Activated CD4-positive, alpha-beta T cell treated with anti-CD3 and anti-CD28 coated beads for 36 hours (primary cell): ENCODE measurements at regions not wholly inside any gene's neighbourhood (a gene's known extent, or its start where the extent isn't known, plus 50 kb on each side); places are given as distances from the start of the nearest gene placed in this dataset.

Experiments used
- ATAC-seq: fragments of 200-7000 bp; cut with Tn5 transposase; one replicate; pipeline ENCODE4 v1.10.0; 2021; ENCODE audit warnings: mild to moderate bottlenecking, moderate library complexity
- CTCF ChIA-PET: fragments of 350-600 bp; sonication (Branson Sonifier 250); formaldehyde crosslinking; loops from one replicate; lab custom pipeline; 2021; ENCODE audit warnings: antibody characterized with exemption; lab: Charles Lee
- POLR2A ChIA-PET: fragments of 350-600 bp; sonication (Branson Sonifier 250); formaldehyde crosslinking; loops from one replicate; lab custom pipeline; 2021; ENCODE audit warnings: antibody characterized with exemption, inconsistent platforms; lab: Charles Lee
- DNase-seq: peaks from one replicate; pipeline ENCODE4 v3.0.0-alpha.2; 2020
- H3K27ac Mint-ChIP-seq: one replicate; pipeline ENCODE4 v1.8.0; 2021; ENCODE audit warnings: mixed read lengths
- H3K27me3 Mint-ChIP-seq: one replicate; pipeline ENCODE4 v1.8.0; 2021; ENCODE audit warnings: mixed read lengths
- H3K36me3 Mint-ChIP-seq: one replicate; pipeline ENCODE4 v1.8.0; 2021; ENCODE audit warnings: low read depth, mixed read lengths
- H3K4me1 Mint-ChIP-seq: one replicate; pipeline ENCODE4 v1.8.0; 2021; ENCODE audit warnings: mixed read lengths
- H3K4me3 Mint-ChIP-seq: one replicate; pipeline ENCODE4 v1.8.0; 2021; ENCODE audit warnings: mild to moderate bottlenecking, moderate library complexity, mixed read lengths
- H3K9me3 Mint-ChIP-seq: one replicate; pipeline ENCODE4 v1.8.0; 2021; ENCODE audit warnings: low read depth, mixed read lengths
- intact Hi-C, 2 experiments: fragments of 100-400 bp; cut with DNase I in 1 of 2; cut with micrococcal nuclease in 1 of 2; formaldehyde crosslinking; loops; one replicate each; pipeline versions ENCODE4 v1.14.2 to v1.15.1; 2022 to 2024; cut with DNase I, micrococcal nuclease

GRCh38 chr6:148269386-148269785, 73.3 kb upstream of the SASH1 start:
- no peak for DNase-seq
- H3K4me1 Mint-ChIP-seq, result no peaks in the 10 kb centered on the region
- H3K27ac Mint-ChIP-seq, result no peak overlapping the region
- intact Hi-C loops, result no loop called here
- no peak overlapping the region for H3K4me3 Mint-ChIP-seq
- H3K36me3 Mint-ChIP-seq, result no peaks in the 10 kb centered on the region
- H3K27me3 Mint-ChIP-seq, result peaks cover 14% of the 10 kb centered on the region
- H3K9me3 Mint-ChIP-seq, result no peaks in the 10 kb centered on the region
- CTCF ChIA-PET, result no interaction called here
- POLR2A ChIA-PET, result interaction anchor here (1.0 kb wide), 1 partner anchor 13 kb away, joined by 3 read pairs; no protein-coding TSS in a partner anchor
- ATAC-seq, result no peak

GRCh38 chr6:148271711-148272439, 70.8 kb upstream of the SASH1 start:
- CTCF ChIA-PET, result no interaction called here

GRCh38 chr6:148272597-148272996, 70.0 kb upstream of the SASH1 start:
- intact Hi-C loops, result no loop called here
- ChIA-PET CTCF (no interaction called here), POLR2A (no interaction called here)
- Mint-ChIP-seq H3K27ac (no peak overlapping the region), H3K4me1 (no peaks in the 10 kb centered on the region), H3K36me3 (no peaks in the 10 kb centered on the region), H3K4me3 (no peak overlapping the region), H3K27me3 (peaks cover 12% of the 10 kb centered on the region), H3K9me3 (no peaks in the 10 kb centered on the region)
- ATAC-seq (no peak), DNase-seq (no peak)

More at GRCh38 chr6:148271711-148272439, 70.8 kb upstream of the SASH1 start:
- intact Hi-C loops, result no loop called here
- ATAC-seq (no peak), DNase-seq (no peak)
- no peaks in the 10 kb centered on the region for H3K36me3 Mint-ChIP-seq
- H3K27ac Mint-ChIP-seq, result no peak overlapping the region
- H3K4me1 Mint-ChIP-seq, result no peaks in the 10 kb centered on the region
- H3K4me3 Mint-ChIP-seq, result no peak overlapping the region
- POLR2A ChIA-PET, result no interaction called here
- H3K9me3 Mint-ChIP-seq, result no peaks in the 10 kb centered on the region
- peaks cover 12% of the 10 kb centered on the region for H3K27me3 Mint-ChIP-seq

- no peak overlapping the region for H3K4me3 Mint-ChIP-seq
- ATAC-seq (no peak), DNase-seq (no peak)
- H3K9me3 Mint-ChIP-seq, result no peaks in the 10 kb centered on the region
- intact Hi-C loops, result no loop called here
- no peaks in the 10 kb centered on the region for H3K4me1 Mint-ChIP-seq
- ChIA-PET POLR2A (no interaction called here), CTCF (no interaction called here)
- no peaks in the 10 kb centered on the region for H3K36me3 Mint-ChIP-seq
- no peak overlapping the region for H3K27ac Mint-ChIP-seq
- peaks cover 12% of the 10 kb centered on the region for H3K27me3 Mint-ChIP-seq
Measured at GRCh38 chr6:148273962-148274752, 68.5 kb upstream of the SASH1 start.

GRCh38 chr6:148274809-148275208, 67.8 kb upstream of the SASH1 start:
- ATAC-seq, result no peak
- Mint-ChIP-seq H3K36me3 (no peaks in the 10 kb centered on the region), H3K9me3 (no peaks in the 10 kb centered on the region), H3K4me3 (no peak overlapping the region), H3K4me1 (no peaks in the 10 kb centered on the region), H3K27ac (no peak overlapping the region), H3K27me3 (peaks cover 12% of the 10 kb centered on the region)
- DNase-seq, result no peak
- intact Hi-C loops, result no loop called here
- CTCF ChIA-PET, result no interaction called here
- POLR2A ChIA-PET, result no interaction called here

- POLR2A ChIA-PET, result no interaction called here
- no peaks in the 10 kb centered on the region for H3K9me3 Mint-ChIP-seq
- H3K36me3 Mint-ChIP-seq, result no peaks in the 10 kb centered on the region
- H3K27ac Mint-ChIP-seq, result no peak overlapping the region
- ATAC-seq (no peak), DNase-seq (no peak)
- peaks cover 12% of the 10 kb centered on the region for H3K27me3 Mint-ChIP-seq
- intact Hi-C loops, result no loop called here
- no peaks in the 10 kb centered on the region for H3K4me1 Mint-ChIP-seq
- H3K4me3 Mint-ChIP-seq, result no peak overlapping the region
- CTCF ChIA-PET, result no interaction called here
Measured at GRCh38 chr6:148285205-148285604, 57.4 kb upstream of the SASH1 start.

- no peak for DNase-seq
- ChIA-PET POLR2A (no interaction called here), CTCF (no interaction called here)
- Mint-ChIP-seq H3K9me3 (no peaks in the 10 kb centered on the region), H3K27me3 (peaks cover 12% of the 10 kb centered on the region), H3K36me3 (no peaks in the 10 kb centered on the region), H3K4me3 (no peak overlapping the region), H3K27ac (no peak overlapping the region), H3K4me1 (no peaks in the 10 kb centered on the region)
- no peak for ATAC-seq
- intact Hi-C loops, result no loop called here
Measured at GRCh38 chr6:148286563-148286962, 56.1 kb upstream of the SASH1 start.

- ChIA-PET POLR2A (no interaction called here), CTCF (interaction anchor here (0.9 kb wide), 1 partner anchor 119 kb away, joined by 3 read pairs; no protein-coding TSS in a partner anchor)
- ATAC-seq, result no peak
- H3K36me3 Mint-ChIP-seq, result no peaks in the 10 kb centered on the region
- H3K9me3 Mint-ChIP-seq, result no peaks in the 10 kb centered on the region
- H3K4me3 Mint-ChIP-seq, result no peak overlapping the region
- intact Hi-C loops, result no loop called here
- H3K27me3 Mint-ChIP-seq, result peaks cover 9% of the 10 kb centered on the region
- no peak overlapping the region for H3K27ac Mint-ChIP-seq
- H3K4me1 Mint-ChIP-seq, result no peaks in the 10 kb centered on the region
- DNase-seq, result no peak
Measured at GRCh38 chr6:148287623-148288333, 54.9 kb upstream of the SASH1 start.

GRCh38 chr6:148288541-148288940, 54.1 kb upstream of the SASH1 start:
- Mint-ChIP-seq H3K4me1 (no peaks in the 10 kb centered on the region), H3K27ac (no peak overlapping the region), H3K27me3 (peaks cover 9% of the 10 kb centered on the region), H3K36me3 (no peaks in the 10 kb centered on the region), H3K4me3 (no peak overlapping the region), H3K9me3 (no peaks in the 10 kb centered on the region)
- POLR2A ChIA-PET, result no interaction called here
- CTCF ChIA-PET, result no interaction called here
- intact Hi-C loops, result no loop called here
- no peak for ATAC-seq
- DNase-seq, result no peak

GRCh38 chr6:148289153-148289552, 53.5 kb upstream of the SASH1 start:
- ChIA-PET POLR2A (no interaction called here), CTCF (no interaction called here)
- H3K9me3 Mint-ChIP-seq, result no peaks in the 10 kb centered on the region
- no peaks in the 10 kb centered on the region for H3K36me3 Mint-ChIP-seq
- H3K4me3 Mint-ChIP-seq, result no peak overlapping the region
- ATAC-seq, result no peak
- H3K4me1 Mint-ChIP-seq, result no peaks in the 10 kb centered on the region
- peaks cover 10% of the 10 kb centered on the region for H3K27me3 Mint-ChIP-seq
- H3K27ac Mint-ChIP-seq, result no peak overlapping the region
- DNase-seq, result no peak
- intact Hi-C loops, result no loop called here

- POLR2A ChIA-PET, result no interaction called here
- Mint-ChIP-seq H3K9me3 (no peaks in the 10 kb centered on the region), H3K27me3 (peaks cover 13% of the 10 kb centered on the region), H3K27ac (no peak overlapping the region), H3K36me3 (no peaks in the 10 kb centered on the region), H3K4me1 (no peaks in the 10 kb centered on the region), H3K4me3 (no peak overlapping the region)
- intact Hi-C loops, result no loop called here
- no peak for DNase-seq
- CTCF ChIA-PET, result interaction anchor here (1.1 kb wide), 1 partner anchor 150 kb away, joined by 3 read pairs; no protein-coding TSS in a partner anchor
- ATAC-seq, result no peak
Measured at GRCh38 chr6:148291876-148292275, 50.8 kb upstream of the SASH1 start.
